B cell (primary cell): ENCODE measurements at regions not wholly inside any gene's neighbourhood (a gene's known extent, or its start where the extent isn't known, plus 50 kb on each side); places are given as distances from the start of the nearest gene placed in this dataset.

Source experiments
- ATAC-seq: fragments of 200-7000 bp; cut with Tn5 transposase; one replicate; pipeline ENCODE4 v1.10.0; 2021; ENCODE audit warnings: low read depth, mild to moderate bottlenecking, moderate number of reproducible peaks, moderate library complexity
- CTCF ChIA-PET: fragments of 350-600 bp; sonication (Branson Sonifier 250); formaldehyde crosslinking; loops from one replicate; lab custom pipeline; 2021; ENCODE audit warnings: antibody characterized with exemption, inconsistent platforms; lab: Charles Lee
- POLR2A ChIA-PET: fragments of 350-600 bp; sonication (Branson Sonifier 250); formaldehyde crosslinking; loops from one replicate; lab custom pipeline; 2021; ENCODE audit warnings: antibody characterized with exemption; lab: Charles Lee
- DNase-seq: peaks from one replicate; pipeline ENCODE4 v3.0.0; 2013
- H2AFZ ChIP-seq: 2 replicates; pipeline ENCODE4 v1.6.1; 2012; ENCODE audit warnings: mild to moderate bottlenecking, low read depth, low read length; ENCODE audit not compliant: insufficient read depth, poor library complexity, severe bottlenecking
- H3K27ac ChIP-seq, 2 donors: 1 replicate in 1 of 2; 2 replicates in 1 of 2; pipeline ENCODE4 v1.5.1; 2012 to 2013; ENCODE audit warnings: low read length in 2 of 2, mild to moderate bottlenecking in 2 of 2, moderate library complexity in 1 of 2
- H3K27me3 ChIP-seq, 4 experiments: fragments of 200-600 bp in 1 of 4; sonication (generic) in 1 of 4; replicated peaks in 1 of 4; 1 replicate in 2 of 4; 2 replicates in 2 of 4; pipeline versions ENCODE4 v1.6.1 to v1.7.0; 2013 to 2016; ENCODE audit warnings: low read length in 3 of 4, mild to moderate bottlenecking in 2 of 4, mixed read lengths in 1 of 4, moderate library complexity in 1 of 4; ENCODE audit not compliant: insufficient read depth in 4 of 4, control insufficient read depth in 3 of 4; ENCODE audit errors: control extremely low read depth in 1 of 4
- H3K36me3 ChIP-seq, 2 experiments: replicated peaks in 1 of 2; 1 replicate in 1 of 2; 2 replicates in 1 of 2; pipeline versions ENCODE4 v1.6.1 to v1.7.1; 2013; ENCODE audit warnings: low read length in 1 of 2; ENCODE audit not compliant: insufficient read depth in 2 of 2, control insufficient read depth in 1 of 2; ENCODE audit errors: control extremely low read depth in 1 of 2, extremely low read depth in 1 of 2
- H3K4me1 ChIP-seq, 2 donors: fragments of 200-600 bp in 1 of 2; sonication (generic) in 1 of 2; 1 replicate in 1 of 2; 2 replicates in 1 of 2; pipeline versions ENCODE4 v1.5.1 to v1.6.1; 2013 to 2017; ENCODE audit warnings: low read length in 2 of 2; ENCODE audit not compliant: control insufficient read depth in 2 of 2, insufficient read depth in 2 of 2
- H3K4me2 ChIP-seq: replicated peaks from 2 replicates; pipeline ENCODE3; 2012; ENCODE audit warnings: mild to moderate bottlenecking, low read depth, low read length; ENCODE audit not compliant: poor library complexity, severe bottlenecking
- H3K4me3 ChIP-seq, 5 experiments: fragments of 200-600 bp in 1 of 5; sonication (generic) in 1 of 5; 1 replicate in 3 of 5; 2 replicates in 2 of 5; pipeline versions ENCODE4 v1.5.1 to v1.7.0; 2011 to 2016; ENCODE audit warnings: low read length in 4 of 5, mild to moderate bottlenecking in 4 of 5, low read depth in 2 of 5, control low read depth in 1 of 5, moderate library complexity in 1 of 5; ENCODE audit not compliant: insufficient read depth in 1 of 5; ENCODE audit errors: control extremely low read depth in 1 of 5, extremely low read depth in 1 of 5
- H3K79me2 ChIP-seq: fragments of 200-600 bp; sonication (generic); one replicate; pipeline ENCODE4 v1.6.0; 2016; ENCODE audit warnings: low read length; ENCODE audit not compliant: control insufficient read depth, insufficient read depth
- H3K9ac ChIP-seq: fragments of 200-600 bp; sonication (generic); 2 replicates; pipeline ENCODE4 v1.6.1; 2017; ENCODE audit warnings: mild to moderate bottlenecking, low read length, moderate library complexity
- H3K9me3 ChIP-seq, 3 donors: one replicate each; pipeline versions ENCODE4 v1.6.1 to v1.7.1; 2013; ENCODE audit warnings: low read length in 2 of 3; ENCODE audit not compliant: control insufficient read depth in 2 of 3, insufficient read depth in 1 of 3; ENCODE audit errors: control extremely low read depth in 1 of 3
- H4K20me1 ChIP-seq: 2 replicates; pipeline ENCODE4 v1.6.0; 2012; ENCODE audit warnings: mild to moderate bottlenecking, low read length; ENCODE audit not compliant: insufficient read depth, control insufficient read depth, poor library complexity, severe bottlenecking
- H3K27ac Mint-ChIP-seq: one replicate; pipeline ENCODE4 v1.8.0; 2021; ENCODE audit warnings: mixed read lengths
- H3K27me3 Mint-ChIP-seq: one replicate; pipeline ENCODE4 v1.8.0; 2021; ENCODE audit warnings: mixed read lengths
- H3K4me1 Mint-ChIP-seq: one replicate; pipeline ENCODE4 v1.8.0; 2021; ENCODE audit warnings: mixed read lengths
- H3K4me3 Mint-ChIP-seq: one replicate; pipeline ENCODE4 v1.8.0; 2021; ENCODE audit warnings: mixed read lengths
- H3K9me3 Mint-ChIP-seq: one replicate; pipeline ENCODE4 v1.8.0; 2022; ENCODE audit warnings: mixed read lengths; ENCODE audit not compliant: insufficient read depth
- EZH2 ChIP-seq: IDR thresholded peaks from 2 replicates; pipeline ENCODE4 v1.6.1; 2012; ENCODE audit warnings: borderline replicate concordance, low read depth, mild to moderate bottlenecking, moderate library complexity, low read length; ENCODE audit not compliant: insufficient read depth, poor library complexity, severe bottlenecking
- WGBS: methylation state at CpG from one replicate; pipeline ENCODE4 v1.1.5; 2013; ENCODE audit warnings: missing lambda C conversion rate; ENCODE audit not compliant: insufficient coverage; 5-methylcytosine and 5-hydroxymethylcytosine counted together
- intact Hi-C: fragments of 100-400 bp; cut with micrococcal nuclease; formaldehyde crosslinking; loops from one replicate; pipeline ENCODE4 v1.10.0; 2022
- TF ChIP-seq, protein P1 (sequence below): fragments of 200-600 bp; IDR thresholded peaks from one replicate; pipeline ENCODE4 v1.8.0; 2022; ENCODE audit warnings: antibody characterized with exemption, mild to moderate bottlenecking

DNA sequence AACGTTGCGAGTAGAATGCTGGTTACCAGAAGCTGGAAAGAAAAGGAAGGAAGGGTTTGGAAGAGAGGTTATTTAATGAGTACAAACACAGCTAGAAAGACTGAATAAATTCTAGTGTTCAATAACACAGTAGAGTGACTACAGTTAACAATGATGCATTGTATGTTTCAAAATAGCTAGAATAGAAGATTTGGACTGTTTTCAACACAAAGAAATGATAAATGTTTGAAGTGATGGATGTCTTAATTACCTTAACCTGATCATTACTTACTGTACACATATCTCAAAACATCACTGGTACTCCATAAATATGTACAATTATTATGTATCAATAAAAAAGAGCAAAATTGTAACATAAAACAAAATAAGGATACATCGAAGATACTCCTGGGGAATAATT, 1221.8 kb upstream of the SEL1L start:
- intact Hi-C loops: no loop called here
- H3K36me3 ChIP-seq: no peaks in the 10 kb centered on the region
- Mint-ChIP-seq H3K4me3 (no peak overlapping the region), H3K27ac (no peak overlapping the region), H3K9me3 (peaks cover 5% of the 10 kb centered on the region), H3K27me3 (no peaks in the 10 kb centered on the region), H3K4me1 (no peaks in the 10 kb centered on the region)
- no peaks in the 10 kb centered on the region for H3K79me2 ChIP-seq
- POLR2A ChIA-PET: no interaction called here
- H3K9ac ChIP-seq: no peak overlapping the region
- WGBS: no CpG with 5 or more reads among the region's 3 CpGs
- H3K27ac ChIP-seq: no peak overlapping the region
- no peak overlapping the region for H2AFZ ChIP-seq
- H3K4me2 ChIP-seq: no peak overlapping the region
- no peaks in the 10 kb centered on the region for H4K20me1 ChIP-seq
- TF ChIP-seq, protein P1, sequence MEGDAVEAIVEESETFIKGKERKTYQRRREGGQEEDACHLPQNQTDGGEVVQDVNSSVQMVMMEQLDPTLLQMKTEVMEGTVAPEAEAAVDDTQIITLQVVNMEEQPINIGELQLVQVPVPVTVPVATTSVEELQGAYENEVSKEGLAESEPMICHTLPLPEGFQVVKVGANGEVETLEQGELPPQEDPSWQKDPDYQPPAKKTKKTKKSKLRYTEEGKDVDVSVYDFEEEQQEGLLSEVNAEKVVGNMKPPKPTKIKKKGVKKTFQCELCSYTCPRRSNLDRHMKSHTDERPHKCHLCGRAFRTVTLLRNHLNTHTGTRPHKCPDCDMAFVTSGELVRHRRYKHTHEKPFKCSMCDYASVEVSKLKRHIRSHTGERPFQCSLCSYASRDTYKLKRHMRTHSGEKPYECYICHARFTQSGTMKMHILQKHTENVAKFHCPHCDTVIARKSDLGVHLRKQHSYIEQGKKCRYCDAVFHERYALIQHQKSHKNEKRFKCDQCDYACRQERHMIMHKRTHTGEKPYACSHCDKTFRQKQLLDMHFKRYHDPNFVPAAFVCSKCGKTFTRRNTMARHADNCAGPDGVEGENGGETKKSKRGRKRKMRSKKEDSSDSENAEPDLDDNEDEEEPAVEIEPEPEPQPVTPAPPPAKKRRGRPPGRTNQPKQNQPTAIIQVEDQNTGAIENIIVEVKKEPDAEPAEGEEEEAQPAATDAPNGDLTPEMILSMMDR: no peak
- no peak for TF ChIP-seq EZH2
- H3K9me3 ChIP-seq: peaks cover 0 to 3% (median 0%) of the 10 kb centered on the region in 3 donors
- no peaks in the 10 kb centered on the region for H3K27me3 ChIP-seq
- ATAC-seq (no peak), DNase-seq (no peak)
- no peaks in the 10 kb centered on the region for H3K4me1 ChIP-seq
- CTCF ChIA-PET: no interaction called here
- H3K4me3 ChIP-seq: no peak overlapping the region

DNA sequence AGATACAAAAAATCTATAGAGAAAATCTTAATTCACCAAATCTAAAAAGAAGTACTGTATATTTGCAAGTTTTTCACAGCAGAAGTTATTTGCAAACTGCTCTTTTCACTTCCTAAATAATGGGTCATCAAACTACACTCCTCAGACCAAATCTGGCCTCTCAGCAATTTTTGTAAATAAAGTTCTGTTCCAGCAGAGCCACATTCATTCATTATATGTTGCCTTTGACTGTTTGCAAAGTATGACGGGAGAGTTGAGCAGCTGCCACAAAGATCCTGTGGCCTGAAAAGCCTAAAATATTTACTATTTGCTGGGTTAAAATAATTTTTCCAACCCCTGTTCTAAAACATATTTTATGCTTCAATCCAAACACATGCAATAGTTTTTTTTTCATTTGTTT, 1222.3 kb upstream of the SEL1L start:
- H3K9me3 ChIP-seq: peaks cover 0 to 3% (median 0%) of the 10 kb centered on the region in 3 donors
- Mint-ChIP-seq H3K4me1 (no peaks in the 10 kb centered on the region), H3K4me3 (no peak overlapping the region), H3K27me3 (no peaks in the 10 kb centered on the region), H3K27ac (no peak overlapping the region), H3K9me3 (peaks cover 5% of the 10 kb centered on the region)
- intact Hi-C loops: no loop called here
- no peaks in the 10 kb centered on the region for H3K36me3 ChIP-seq
- DNase-seq (no peak), ATAC-seq (no peak)
- ChIA-PET POLR2A (no interaction called here), CTCF (no interaction called here)
- no CpG with 5 or more reads among the region's 1 CpG for WGBS
- no peaks in the 10 kb centered on the region for H3K27me3 ChIP-seq
- no peaks in the 10 kb centered on the region for H4K20me1 ChIP-seq
- H3K4me2 ChIP-seq: no peak overlapping the region
- no peaks in the 10 kb centered on the region for H3K4me1 ChIP-seq
- H2AFZ ChIP-seq: no peak overlapping the region
- H3K9ac ChIP-seq: no peak overlapping the region
- H3K4me3 ChIP-seq: no peak overlapping the region
- no peak for TF ChIP-seq EZH2
- TF ChIP-seq, protein P1: no peak
- H3K27ac ChIP-seq: no peak overlapping the region
- no peaks in the 10 kb centered on the region for H3K79me2 ChIP-seq
